PC-3 (cell line): ENCODE measurements at regions not wholly inside any gene's neighbourhood (a gene's known extent, or its start where the extent isn't known, plus 50 kb on each side); places are given as distances from the start of the nearest gene placed in this dataset.

Experiments
- ATAC-seq: fragments of 200-7000 bp; cut with Tn5 transposase; 2 replicates; pipeline ENCODE4 v1.9.1; 2020; ENCODE audit warnings: mild to moderate bottlenecking, moderate library complexity
- BruUV-seq: library from RNA; stranded (reverse); fragments of 400-500 nt; replicated peaks from 2 replicates; lab custom pipeline; 2021; lab: Mats Ljungman, UMichigan
- CTCF ChIA-PET: fragments of 300-600 bp; sonication (Branson Sonifier 250); formaldehyde crosslinking; loops from one replicate; lab custom pipeline; 2022; ENCODE audit warnings: antibody characterized with exemption; lab: Charles Lee
- POLR2A ChIA-PET: fragments of 300-600 bp; sonication (Branson Sonifier 250); formaldehyde crosslinking; loops from one replicate; lab custom pipeline; 2022; ENCODE audit warnings: antibody characterized with exemption; ENCODE audit not compliant: unreplicated experiment; lab: Charles Lee
- DNase-seq: peaks from one replicate; pipeline ENCODE4 v3.0.0-alpha.2; 2015
- H2AFZ ChIP-seq: fragments of 300-600 bp; sonication (generic); 2 replicates; pipeline ENCODE4 v1.6.0; 2016; ENCODE audit warnings: antibody characterized with exemption, low read length
- H3F3A ChIP-seq: fragments of 300-600 bp; sonication (generic); one replicate; pipeline ENCODE4 v1.6.0; 2017; ENCODE audit warnings: antibody characterized with exemption, low read length, control low read depth, mild to moderate bottlenecking; ENCODE audit not compliant: unreplicated experiment
- H3K27ac ChIP-seq: fragments of 300-600 bp; sonication (generic); 2 replicates; pipeline ENCODE4 v1.5.1; 2016; ENCODE audit warnings: mild to moderate bottlenecking, low read length
- H3K27me3 ChIP-seq: fragments of 300-600 bp; sonication (generic); 2 replicates; pipeline ENCODE4 v1.6.1; 2016; ENCODE audit warnings: low read length, mixed read lengths
- H3K36me3 ChIP-seq: fragments of 300-600 bp; sonication (generic); 2 replicates; pipeline ENCODE4 v1.6.1; 2016; ENCODE audit warnings: low read depth, mixed run types, low read length, mixed read lengths
- H3K4me1 ChIP-seq: fragments of 300-600 bp; sonication (generic); 2 replicates; pipeline ENCODE4 v1.5.1; 2016; ENCODE audit warnings: low read length; ENCODE audit not compliant: insufficient read depth
- H3K4me2 ChIP-seq: fragments of 300-600 bp; sonication (generic); 2 replicates; pipeline ENCODE4 v1.6.0; 2016; ENCODE audit warnings: low read length
- H3K4me3 ChIP-seq: fragments of 300-600 bp; sonication (generic); 2 replicates; pipeline ENCODE4 v1.5.1; 2016; ENCODE audit warnings: mild to moderate bottlenecking, low read length, mixed read lengths
- H3K79me2 ChIP-seq: fragments of 300-600 bp; sonication (generic); 2 replicates; pipeline ENCODE4 v1.6.1; 2017; ENCODE audit warnings: low read length, mixed read lengths
- H3K9ac ChIP-seq: fragments of 300-600 bp; sonication (generic); 2 replicates; pipeline ENCODE4 v1.6.0; 2016; ENCODE audit warnings: mild to moderate bottlenecking, low read length
- H3K9me2 ChIP-seq: fragments of 300-600 bp; sonication (generic); replicated peaks from 2 replicates; pipeline ENCODE4 v1.6.1; 2016; ENCODE audit warnings: mixed run types, low read length, mixed read lengths
- H3K9me3 ChIP-seq: fragments of 300-600 bp; sonication (generic); 2 replicates; pipeline ENCODE4 v1.6.1; 2016; ENCODE audit warnings: low read length, mixed read lengths
- H4K20me1 ChIP-seq: fragments of 300-600 bp; sonication (generic); 2 replicates; pipeline ENCODE4 v1.6.1; 2016; ENCODE audit warnings: low read length, mixed read lengths
- CTCF ChIP-seq: fragments of 300-600 bp; sonication (generic); conservative IDR thresholded peaks from 2 replicates; pipeline ENCODE4 v1.5.1; 2017; ENCODE audit warnings: antibody characterized with exemption, low read depth, mild to moderate bottlenecking, low read length
- EZH2 ChIP-seq: fragments of 300-600 bp; sonication (generic); IDR thresholded peaks from one replicate; pipeline ENCODE4 v1.6.1; 2017; ENCODE audit warnings: antibody characterized with exemption, mild to moderate bottlenecking, low read length; ENCODE audit not compliant: unreplicated experiment
- EZH2phosphoT487 ChIP-seq: fragments of 300-600 bp; sonication (generic); IDR thresholded peaks from 2 replicates; pipeline ENCODE4 v1.6.1; 2018; ENCODE audit warnings: mild to moderate bottlenecking, antibody characterized with exemption, low read length, borderline replicate concordance
- intact Hi-C: fragments of 100-400 bp; cut with micrococcal nuclease; formaldehyde crosslinking; loops from 2 replicates; pipeline ENCODE4 v1.9.0; 2023

GRCh38 chr4:160685729-160686128 lies 1478.1 kb downstream of the FSTL5 start:
- H2AFZ ChIP-seq, result no peak overlapping the region
- H3F3A ChIP-seq, result no peaks in the 10 kb centered on the region
- no peaks in the 10 kb centered on the region for H3K9me3 ChIP-seq
- no peak overlapping the region for H3K27ac ChIP-seq
- H4K20me1 ChIP-seq, result no peaks in the 10 kb centered on the region
- no peak overlapping the region for H3K4me2 ChIP-seq
- no peaks in the 10 kb centered on the region for H3K79me2 ChIP-seq
- BruUV-seq, result no TSS peak
- TF ChIP-seq CTCF (no peak), EZH2phosphoT487 (no peak), EZH2 (no peak)
- ATAC-seq (no peak), DNase-seq (no peak)
- no peaks in the 10 kb centered on the region for H3K9me2 ChIP-seq
- CTCF ChIA-PET, result no interaction called here
- POLR2A ChIA-PET, result no interaction called here
- no peaks in the 10 kb centered on the region for H3K4me1 ChIP-seq
- intact Hi-C loops, result no loop called here
- H3K36me3 ChIP-seq, result no peaks in the 10 kb centered on the region
- H3K4me3 ChIP-seq, result no peak overlapping the region
- no peak overlapping the region for H3K9ac ChIP-seq
- no peaks in the 10 kb centered on the region for H3K27me3 ChIP-seq

- H3K9ac ChIP-seq, result no peak overlapping the region
- no TSS peak for BruUV-seq
- intact Hi-C loops, result no loop called here
- H4K20me1 ChIP-seq, result no peaks in the 10 kb centered on the region
- H3K79me2 ChIP-seq, result no peaks in the 10 kb centered on the region
- H3K4me2 ChIP-seq, result no peak overlapping the region
- no peaks in the 10 kb centered on the region for H3K4me1 ChIP-seq
- no peak overlapping the region for H2AFZ ChIP-seq
- no peaks in the 10 kb centered on the region for H3K36me3 ChIP-seq
- no peak for ATAC-seq
- no peak overlapping the region for H3K27ac ChIP-seq
- H3K9me3 ChIP-seq, result no peaks in the 10 kb centered on the region
- H3F3A ChIP-seq, result no peaks in the 10 kb centered on the region
- ChIA-PET CTCF (no interaction called here), POLR2A (no interaction called here)
- no peak overlapping the region for H3K4me3 ChIP-seq
- no peak for TF ChIP-seq EZH2phosphoT487
- TF ChIP-seq EZH2, result no peak
- TF ChIP-seq CTCF, result no peak
- H3K27me3 ChIP-seq, result no peaks in the 10 kb centered on the region
- no peaks in the 10 kb centered on the region for H3K9me2 ChIP-seq
- DNase-seq, result no peak
Observed at GRCh38 chr4:160701671-160702070, 1462.1 kb downstream of the FSTL5 start.

- Histone ChIP-seq H3K9ac (no peak overlapping the region), H3K27ac (no peak overlapping the region), H3K4me3 (no peak overlapping the region), H3K27me3 (no peaks in the 10 kb centered on the region), H3K79me2 (no peaks in the 10 kb centered on the region), H3K4me2 (no peak overlapping the region), H3K4me1 (no peaks in the 10 kb centered on the region), H2AFZ (no peak overlapping the region), H3F3A (no peaks in the 10 kb centered on the region), H4K20me1 (no peaks in the 10 kb centered on the region), H3K9me3 (no peaks in the 10 kb centered on the region), H3K36me3 (no peaks in the 10 kb centered on the region), H3K9me2 (no peaks in the 10 kb centered on the region)
- CTCF ChIA-PET, result no interaction called here
- intact Hi-C loops, result no loop called here
- TF ChIP-seq CTCF (no peak), EZH2phosphoT487 (no peak)
- POLR2A ChIA-PET, result no interaction called here
- no TSS peak for BruUV-seq
- DNase-seq, result no peak
- ATAC-seq, result no peak
Observed at GRCh38 chr4:160709026-160709425, 1454.8 kb downstream of the FSTL5 start.
